Ovary (tissue), 7 donors: ENCODE measurements at regions not wholly inside any gene's neighbourhood (a gene's known extent, or its start where the extent isn't known, plus 50 kb on each side); places are given as distances from the start of the nearest gene placed in this dataset.

Experiments
- DNase-seq, 5 donors: peaks; one replicate each; pipeline ENCODE4 v3.0.0-alpha.2; 2019 to 2020
- H3K27ac ChIP-seq, 2 donors: fragments of 200-600 bp; one replicate each; pipeline versions ENCODE4 v1.5.1 to v1.8.0; 2019 to 2022
- H3K27me3 ChIP-seq: fragments of 200-600 bp; one replicate; pipeline ENCODE4 v1.8.0; 2022
- H3K36me3 ChIP-seq: fragments of 200-600 bp; sonication (generic); one replicate; pipeline ENCODE4 v1.5.1; 2019
- H3K4me1 ChIP-seq: one replicate; pipeline ENCODE4 v1.8.1; 2013; ENCODE audit warnings: mild to moderate bottlenecking, moderate library complexity; ENCODE audit not compliant: insufficient read depth
- H3K4me3 ChIP-seq: fragments of 200-600 bp; sonication (generic); one replicate; pipeline ENCODE4 v1.5.1; 2017
- H3K9me3 ChIP-seq, 2 donors: fragments of 200-600 bp in 1 of 2; sonication (generic) in 1 of 2; one replicate each; pipeline versions ENCODE4 v1.5.1 to v1.8.1; 2013 to 2019; ENCODE audit warnings: mild to moderate bottlenecking in 1 of 2, moderate library complexity in 1 of 2
- EP300 ChIP-seq: sonication (generic); formaldehyde crosslinking; IDR thresholded peaks from one replicate; pipeline ENCODE4 v1.6.1; 2017; ENCODE audit warnings: antibody characterized with exemption
- POLR2A ChIP-seq: fragments of 450-650 bp; IDR thresholded peaks from one replicate; pipeline ENCODE4 v1.6.1; 2017; ENCODE audit warnings: antibody characterized with exemption, mild to moderate bottlenecking, moderate library complexity
- WGBS, 3 donors: extraction: QIAGEN DNeasy Blood & Tissue Kit in 1 of 3; methylation state at CpG; one replicate each; pipeline versions ENCODE4 v1.1.5 to v1.1.7; 2013 to 2017; 5-methylcytosine and 5-hydroxymethylcytosine counted together
- intact Hi-C, 4 donors: fragments of 100-400 bp; cut with DNase I; formaldehyde crosslinking; loops; one replicate each; pipeline versions ENCODE4 v1.11.0 to v1.15.1; 2022 to 2023
- TF ChIP-seq, protein P1 (sequence below), 3 donors: fragments of 450-650 bp in 2 of 3; fragments of 200-600 bp in 1 of 3; IDR thresholded peaks; one replicate each; pipeline versions ENCODE4 v1.5.1 to v1.8.0; 2016 to 2022; ENCODE audit warnings: antibody characterized with exemption in 3 of 3, mild to moderate bottlenecking in 1 of 3
- donor health status: DM: no; HTN: no; CAD: no; lungs with moderate emphysema.
- donor health status: DM: no; HTN: no; CAD: no.
- donor health status: Bipolar disorder and iron deficiency.
- donor health status: DM: no; HTN: no; CAD: no.
- donor health status: DM: yes; HTN: yes; CAD: no.

DNA sequence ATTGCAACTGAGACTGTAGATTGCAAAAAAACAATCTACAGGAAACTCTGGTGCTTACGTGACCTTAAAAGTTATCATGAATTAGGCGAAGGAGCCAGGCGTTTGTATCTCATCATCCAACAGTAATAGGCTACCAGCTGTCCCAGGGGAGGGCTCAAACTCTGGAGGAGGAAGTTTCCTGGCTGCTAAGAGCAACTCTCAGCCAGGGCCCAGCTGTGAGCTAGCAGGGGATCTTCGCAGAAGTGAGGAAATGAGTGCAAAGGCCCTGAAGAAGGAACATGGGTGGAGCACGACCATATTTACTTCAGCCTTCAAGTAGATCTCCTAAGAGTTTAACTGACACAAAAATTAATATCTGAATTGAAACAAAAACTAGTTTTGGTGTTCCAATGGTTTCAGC is 686.9 kb upstream of the MAP3K7 start:
- H3K27me3 ChIP-seq: no peaks in the 10 kb centered on the region
- no peaks in the 10 kb centered on the region for H3K36me3 ChIP-seq
- intact Hi-C loops: no loop called here
- no peaks in the 10 kb centered on the region for H3K4me1 ChIP-seq
- no peak for TF ChIP-seq EP300
- TF ChIP-seq, protein P1, sequence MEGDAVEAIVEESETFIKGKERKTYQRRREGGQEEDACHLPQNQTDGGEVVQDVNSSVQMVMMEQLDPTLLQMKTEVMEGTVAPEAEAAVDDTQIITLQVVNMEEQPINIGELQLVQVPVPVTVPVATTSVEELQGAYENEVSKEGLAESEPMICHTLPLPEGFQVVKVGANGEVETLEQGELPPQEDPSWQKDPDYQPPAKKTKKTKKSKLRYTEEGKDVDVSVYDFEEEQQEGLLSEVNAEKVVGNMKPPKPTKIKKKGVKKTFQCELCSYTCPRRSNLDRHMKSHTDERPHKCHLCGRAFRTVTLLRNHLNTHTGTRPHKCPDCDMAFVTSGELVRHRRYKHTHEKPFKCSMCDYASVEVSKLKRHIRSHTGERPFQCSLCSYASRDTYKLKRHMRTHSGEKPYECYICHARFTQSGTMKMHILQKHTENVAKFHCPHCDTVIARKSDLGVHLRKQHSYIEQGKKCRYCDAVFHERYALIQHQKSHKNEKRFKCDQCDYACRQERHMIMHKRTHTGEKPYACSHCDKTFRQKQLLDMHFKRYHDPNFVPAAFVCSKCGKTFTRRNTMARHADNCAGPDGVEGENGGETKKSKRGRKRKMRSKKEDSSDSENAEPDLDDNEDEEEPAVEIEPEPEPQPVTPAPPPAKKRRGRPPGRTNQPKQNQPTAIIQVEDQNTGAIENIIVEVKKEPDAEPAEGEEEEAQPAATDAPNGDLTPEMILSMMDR (IDR thresholded peaks at IDR 0.05): no peak
- no peak for TF ChIP-seq POLR2A
- 25 to 41% (median 32%) methylated on average over 5 of the region's 5 CpGs for WGBS, 3 donors
- H3K4me3 ChIP-seq: no peak overlapping the region
- no peak overlapping the region for H3K27ac ChIP-seq
- no peaks in the 10 kb centered on the region for H3K9me3 ChIP-seq
- no peak for DNase-seq

DNA sequence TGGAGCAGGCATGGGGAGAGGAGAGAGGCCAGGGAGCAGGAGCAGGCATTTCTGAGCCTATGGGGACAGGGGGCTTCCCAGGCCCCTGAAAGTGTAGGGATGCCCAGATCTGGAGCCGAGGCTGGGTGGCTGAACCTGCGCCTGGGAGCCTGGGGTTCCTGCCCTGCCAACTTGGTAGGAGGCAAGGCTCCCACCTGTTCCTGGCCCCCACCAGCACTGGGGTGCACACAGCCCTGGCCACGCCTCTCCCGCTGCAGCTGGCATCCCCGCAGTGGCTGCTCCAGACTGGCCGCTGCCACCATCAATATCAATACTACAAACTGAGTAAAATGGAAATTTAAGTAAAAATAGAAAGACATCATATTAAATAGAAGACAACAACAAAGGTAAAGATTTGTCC is 684.9 kb upstream of the MAP3K7 start:
- WGBS, 3 donors: 96 to 98% (median 97%) methylated on average over 6 of the region's 6 CpGs
- H3K4me3 ChIP-seq: no peak overlapping the region

DNA sequence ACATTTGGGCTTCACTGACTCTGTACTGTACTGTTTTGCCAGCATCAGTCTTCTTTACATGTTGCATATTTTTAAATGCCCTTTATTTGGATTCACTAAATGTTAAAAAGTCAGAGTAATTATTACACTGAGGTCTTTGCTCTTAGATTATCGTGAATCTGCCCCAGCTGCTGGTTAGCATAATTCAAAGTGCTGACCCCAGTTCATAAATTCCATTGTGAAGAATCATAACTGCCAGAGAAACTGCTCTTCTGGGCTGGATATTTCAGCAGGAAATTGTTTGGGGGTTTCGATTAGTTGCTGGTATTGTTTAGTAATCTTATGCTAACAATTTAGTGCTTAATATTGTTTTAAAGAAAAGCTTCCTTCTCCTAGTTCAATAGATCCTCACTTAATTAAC is 682.1 kb upstream of the MAP3K7 start:
- Histone ChIP-seq H3K4me1 (no peaks in the 10 kb centered on the region), H3K4me3 (no peak overlapping the region), H3K36me3 (no peaks in the 10 kb centered on the region), H3K27ac (no peak overlapping the region), H3K27me3 (no peaks in the 10 kb centered on the region), H3K9me3 (no peaks in the 10 kb centered on the region)
- 6 to 16% (median 14%) methylated on average over 2 of the region's 2 CpGs for WGBS, 3 donors
- TF ChIP-seq EP300 (no peak), POLR2A (no peak)
- TF ChIP-seq, protein P1 (IDR thresholded peaks at IDR 0.05): no peak
- no peak for DNase-seq
- intact Hi-C loops: loop anchor here in 1 of 4 donors (2.0 kb wide), 1 partner anchor 36 kb away; no protein-coding TSS in a partner anchor

More for the DNA sequence above, 684.9 kb upstream of the MAP3K7 start:
- H3K27ac ChIP-seq: no peak overlapping the region
- no peaks in the 10 kb centered on the region for H3K9me3 ChIP-seq
- DNase-seq: no peak
- H3K36me3 ChIP-seq: no peaks in the 10 kb centered on the region
- H3K27me3 ChIP-seq: no peaks in the 10 kb centered on the region
- no peaks in the 10 kb centered on the region for H3K4me1 ChIP-seq
- intact Hi-C loops: no loop called here
- TF ChIP-seq POLR2A (no peak), EP300 (no peak)

DNA sequence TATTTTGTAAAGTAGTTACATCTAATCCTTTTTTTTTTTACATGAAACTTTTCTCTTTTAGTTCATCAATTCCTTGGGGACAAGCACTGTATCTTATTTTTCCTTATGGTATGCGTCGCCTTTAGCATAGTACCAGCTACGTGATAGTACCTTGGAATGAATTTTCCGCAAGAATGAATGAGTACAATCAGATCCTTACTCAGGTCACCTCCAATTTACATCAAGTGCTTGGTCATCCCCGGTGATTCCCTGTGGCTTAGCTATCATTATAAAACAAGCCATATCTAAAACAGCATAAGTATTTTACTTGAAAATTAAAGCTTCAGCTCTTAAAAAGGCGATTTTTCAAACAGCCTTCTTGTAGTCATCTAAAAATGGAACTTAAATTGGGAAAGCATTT is 680.4 kb upstream of the MAP3K7 start:
- no peak for DNase-seq
- no peaks in the 10 kb centered on the region for H3K36me3 ChIP-seq
- no peaks in the 10 kb centered on the region for H3K27me3 ChIP-seq
- H3K27ac ChIP-seq: no peak overlapping the region
- no peaks in the 10 kb centered on the region for H3K4me1 ChIP-seq
- WGBS, 3 donors: 80 to 91% (median 91%) methylated on average over 6 of the region's 6 CpGs
- TF ChIP-seq, protein P1 (IDR thresholded peaks at IDR 0.05): no peak
- no peak for TF ChIP-seq POLR2A
- TF ChIP-seq EP300: no peak
- H3K9me3 ChIP-seq: no peaks in the 10 kb centered on the region
- intact Hi-C loops: no loop called here
- H3K4me3 ChIP-seq: no peak overlapping the region

DNA sequence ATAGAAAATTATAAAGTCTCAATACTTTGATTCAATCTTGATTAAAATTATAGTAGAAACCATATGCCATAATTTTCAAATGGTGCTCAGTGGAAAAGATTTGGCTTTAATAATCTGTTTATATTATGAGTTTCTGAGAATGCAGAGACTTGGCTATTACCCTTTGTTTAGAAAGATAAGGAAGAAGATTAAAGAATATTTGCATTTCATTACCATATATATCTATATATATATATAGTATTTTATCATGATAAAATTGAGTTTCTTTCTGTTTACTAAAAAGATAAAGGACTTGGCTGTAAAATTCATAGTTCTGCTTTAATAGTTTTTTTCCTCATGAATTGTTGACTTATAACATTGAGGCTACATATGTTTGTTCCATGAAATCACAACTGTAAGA is 679.3 kb upstream of the MAP3K7 start:
- TF ChIP-seq EP300 (no peak), POLR2A (no peak)
- TF ChIP-seq, protein P1 (IDR thresholded peaks at IDR 0.05): no peak
- Histone ChIP-seq H3K36me3 (no peaks in the 10 kb centered on the region), H3K27me3 (no peaks in the 10 kb centered on the region), H3K4me3 (no peak overlapping the region), H3K27ac (no peak overlapping the region), H3K9me3 (no peaks in the 10 kb centered on the region), H3K4me1 (no peaks in the 10 kb centered on the region)
- intact Hi-C loops: no loop called here
- no peak for DNase-seq
